ENCODE measurements at regions not wholly inside any gene's neighbourhood (a gene's known extent, or its start where the extent isn't known, plus 50 kb on each side); places are given as distances from the start of the nearest gene placed in this dataset.

GRCh38 chr5:62083661-62084060 lies 222.3 kb upstream of the KIF2A start:
- TF ChIP-seq EZH2 (IDR thresholded peaks at IDR 0.05; ENCODE audit: borderline replicate concordance, low read length) (no peak), CTCF (conservative IDR thresholded peaks at IDR 0.05 in 1 of 2, IDR thresholded peaks at IDR 0.05 in 1 of 2; ENCODE audit: extremely low read depth in 1 of 2, insufficient read depth in 1 of 2, low read depth in 1 of 2, low read length in 2 of 2) (no peak)
